SK-N-SH (cell line): ENCODE measurements at regions not wholly inside any gene's neighbourhood (a gene's known extent, or its start where the extent isn't known, plus 50 kb on each side); places are given as distances from the start of the nearest gene placed in this dataset.

ENCODE experiments used
- CTCF ChIA-PET: fragments of 300-600, 350-600 bp; formaldehyde crosslinking; extraction: SDS; loops from one replicate; lab custom pipeline; 2021; lab: Yijun Ruan, JAX
- POLR2A ChIA-PET: fragments of 350-600 bp; sonication (Branson Sonifier 250); formaldehyde crosslinking; extraction: SDS; loops from one replicate; lab custom pipeline; 2020; ENCODE audit warnings: antibody characterized with exemption, inconsistent platforms; lab: Yijun Ruan, JAX
- DNase-seq: peaks from one replicate; pipeline ENCODE4 v3.0.0; 2012
- H2AFZ ChIP-seq: fragments of 200-600 bp; sonication (generic); 2 replicates; pipeline ENCODE4 v1.8.1; 2016; ENCODE audit warnings: antibody characterized with exemption, mild to moderate bottlenecking, low read depth
- H3F3A ChIP-seq: fragments of 200-600 bp; sonication (generic); replicated peaks from 2 replicates; pipeline ENCODE3; 2016; ENCODE audit warnings: antibody characterized with exemption, mild to moderate bottlenecking; ENCODE audit not compliant: insufficient read depth
- H3K27ac ChIP-seq, 2 experiments: fragments of 200-500 bp in 1 of 2; fragments of 200-600 bp in 1 of 2; sonication (Bioruptor generic) in 1 of 2; sonication (generic), shearing (Covaris generic) in 1 of 2; 2 replicates each; pipeline versions ENCODE4 v1.5.1 to v1.6.1; 2014 to 2016; ENCODE audit warnings: low read depth in 2 of 2, inconsistent platforms in 1 of 2, low read length in 1 of 2, mild to moderate bottlenecking in 1 of 2, mixed read lengths in 1 of 2
- H3K27me3 ChIP-seq: fragments of 200-600 bp; sonication (generic), shearing (Covaris generic); 2 replicates; pipeline ENCODE4 v1.6.1; 2016; ENCODE audit warnings: mixed run types; ENCODE audit not compliant: insufficient read depth
- H3K36me3 ChIP-seq, 2 experiments: fragments of 200-500 bp in 1 of 2; fragments of 200-600 bp in 1 of 2; sonication (Bioruptor generic) in 1 of 2; sonication (generic) in 1 of 2; replicated peaks in 1 of 2; 2 replicates each; pipeline versions ENCODE3 to v1.5.1; 2014 to 2016; ENCODE audit warnings: low read length in 1 of 2, mild to moderate bottlenecking in 1 of 2; ENCODE audit not compliant: insufficient read depth in 2 of 2, control insufficient read depth in 1 of 2
- H3K4me1 ChIP-seq, 2 experiments: fragments of 200-500 bp in 1 of 2; fragments of 200-600 bp in 1 of 2; sonication (Bioruptor generic) in 1 of 2; sonication (generic), shearing (Covaris generic) in 1 of 2; 2 replicates each; pipeline versions ENCODE4 v1.5.1 to v1.6.1; 2014 to 2016; ENCODE audit warnings: low read depth in 1 of 2, low read length in 1 of 2, mixed run types in 1 of 2; ENCODE audit not compliant: insufficient read depth in 2 of 2, control insufficient read depth in 1 of 2
- H3K4me2 ChIP-seq: fragments of 200-600 bp; sonication (generic), shearing (Covaris generic); 2 replicates; pipeline ENCODE4 v1.6.1; 2017; ENCODE audit warnings: mixed run types
- H3K4me3 ChIP-seq, 2 experiments: fragments of 200-500 bp in 1 of 2; fragments of 200-600 bp in 1 of 2; sonication (Bioruptor generic) in 1 of 2; sonication (generic), shearing (Covaris generic) in 1 of 2; 2 replicates each; pipeline versions ENCODE4 v1.5.1 to v1.8.1; 2014 to 2016; ENCODE audit warnings: low read depth in 2 of 2, inconsistent platforms in 1 of 2, low read length in 1 of 2, mild to moderate bottlenecking in 1 of 2, mixed read lengths in 1 of 2, moderate library complexity in 1 of 2
- H3K79me2 ChIP-seq: fragments of 200-600 bp; sonication (generic); 2 replicates; pipeline ENCODE4 v1.8.1; 2017; ENCODE audit warnings: mild to moderate bottlenecking; ENCODE audit not compliant: insufficient read depth
- H3K9ac ChIP-seq: fragments of 200-600 bp; sonication (generic); 2 replicates; pipeline ENCODE4 v1.6.1; 2017; ENCODE audit warnings: mixed run types
- H3K9me2 ChIP-seq: fragments of 200-600 bp; sonication (generic); 2 replicates; pipeline ENCODE4 v1.6.1; 2017; ENCODE audit warnings: mixed run types
- H3K9me3 ChIP-seq: fragments of 200-600 bp; sonication (generic); 2 replicates; pipeline ENCODE4 v1.6.1; 2017; ENCODE audit warnings: mixed run types, mild to moderate bottlenecking, moderate library complexity
- H4K20me1 ChIP-seq: fragments of 200-600 bp; sonication (generic); 2 replicates; pipeline ENCODE4 v1.6.1; 2017; ENCODE audit warnings: mild to moderate bottlenecking, mixed run types; ENCODE audit not compliant: insufficient read depth
- CHD2 ChIP-seq: fragments of 150-350 bp; IDR thresholded peaks from 2 replicates; pipeline ENCODE4 v1.6.1; 2018; ENCODE audit warnings: low read length; ENCODE audit not compliant: partially characterized antibody
- FOXJ3 ChIP-seq: sonication (generic); formaldehyde crosslinking; IDR thresholded peaks from 2 replicates; pipeline ENCODE4 v1.5.1; 2020; ENCODE audit warnings: mild to moderate bottlenecking, missing genetic modification reagents
- GABPA ChIP-seq: IDR thresholded peaks from 2 replicates; pipeline ENCODE4 v1.4.0; 2012; ENCODE audit warnings: low read depth, mild to moderate bottlenecking
- MEF2A ChIP-seq: IDR thresholded peaks from 2 replicates; pipeline ENCODE4 v1.4.0; 2012; ENCODE audit warnings: low read depth, borderline replicate concordance
- MXI1 ChIP-seq: IDR thresholded peaks from 2 replicates; pipeline ENCODE4 v1.6.1; 2012; ENCODE audit warnings: mild to moderate bottlenecking, low read depth, low read length, improper control_type of control experiment
- RCOR1 ChIP-seq: fragments of 150-350 bp; IDR thresholded peaks from 2 replicates; pipeline ENCODE4 v1.6.1; 2017; ENCODE audit warnings: antibody characterized with exemption, low read length
- RFX5 ChIP-seq: IDR thresholded peaks from 2 replicates; pipeline ENCODE4 v1.6.1; 2012; ENCODE audit warnings: mild to moderate bottlenecking, improper control_type of control experiment, low read length
- RXRA ChIP-seq: IDR thresholded peaks from 2 replicates; pipeline ENCODE4 v1.4.0; 2012; ENCODE audit warnings: low read depth, mild to moderate bottlenecking, borderline replicate concordance
- SIN3A ChIP-seq: IDR thresholded peaks from 2 replicates; pipeline ENCODE4 v1.6.1; 2012; ENCODE audit warnings: low read depth, mild to moderate bottlenecking, low read length, moderate library complexity, borderline replicate concordance
- SMC3 ChIP-seq: IDR thresholded peaks from 2 replicates; pipeline ENCODE4 v1.6.1; 2012; ENCODE audit warnings: low read depth, low read length, improper control_type of control experiment
- TCF12 ChIP-seq: IDR thresholded peaks from 2 replicates; pipeline ENCODE4 v1.4.0; 2012
- YY1 ChIP-seq: IDR thresholded peaks from 2 replicates; pipeline ENCODE4 v1.4.0; 2012; ENCODE audit warnings: low read depth, mild to moderate bottlenecking
- WGBS: methylation state at CpG from one replicate; pipeline ENCODE4 v1.1.6; 2017; ENCODE audit warnings: low lambda C conversion rate; 5-methylcytosine and 5-hydroxymethylcytosine counted together
- TF ChIP-seq, protein P1 (sequence below): fragments of 150-350 bp; IDR thresholded peaks from 2 replicates; pipeline ENCODE4 v1.6.1; 2017; ENCODE audit warnings: antibody characterized with exemption, low read length, low read depth, borderline replicate concordance
- TF ChIP-seq, protein P2 (sequence below): fragments of 150-350 bp; IDR thresholded peaks from 2 replicates; pipeline ENCODE4 v1.6.1; 2016; ENCODE audit warnings: mild to moderate bottlenecking, low read depth, low read length
- TF ChIP-seq, protein P3 (sequence below): fragments of 200-600 bp; sonication (generic); IDR thresholded peaks from 2 replicates; pipeline ENCODE4 v1.6.1; 2017; ENCODE audit warnings: antibody characterized with exemption, mild to moderate bottlenecking, moderate library complexity
- TF ChIP-seq, protein P4 (sequence below): IDR thresholded peaks from 2 replicates; pipeline ENCODE4; 2012

DNA sequence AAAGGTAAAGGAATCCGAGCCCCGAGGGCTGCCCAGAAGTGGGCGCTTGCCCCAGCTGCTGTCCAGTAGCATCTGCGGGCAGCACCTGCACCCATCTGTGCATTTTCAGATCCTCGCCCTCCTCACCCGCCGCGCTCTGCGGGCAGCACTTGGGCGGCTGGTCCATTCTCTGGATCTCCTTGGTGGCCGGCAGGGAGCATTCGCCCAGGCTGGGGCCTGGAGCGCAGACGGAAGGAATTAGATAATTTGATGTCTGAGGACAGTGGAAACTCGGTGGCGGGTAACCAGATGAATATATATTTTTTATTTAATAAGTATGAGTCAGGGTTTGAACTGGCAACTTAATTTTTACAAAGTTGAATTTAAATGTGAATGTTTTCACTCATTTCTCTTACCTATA lies 88.5 kb downstream of the NPIPB11 start:
- POLR2A ChIA-PET = no interaction called here
- no peak overlapping the region for H3K27ac ChIP-seq
- H3K9ac ChIP-seq = no peak overlapping the region
- TF ChIP-seq RFX5 (no peak), YY1 (no peak), GABPA (no peak), RCOR1 (no peak), SIN3A (no peak), MXI1 (no peak), MEF2A (no peak), TCF12 (no peak), RXRA (no peak), CHD2 (no peak), FOXJ3 (CRISPR knock-in tag) (no peak), SMC3 (no peak)
- TF ChIP-seq, protein P1, sequence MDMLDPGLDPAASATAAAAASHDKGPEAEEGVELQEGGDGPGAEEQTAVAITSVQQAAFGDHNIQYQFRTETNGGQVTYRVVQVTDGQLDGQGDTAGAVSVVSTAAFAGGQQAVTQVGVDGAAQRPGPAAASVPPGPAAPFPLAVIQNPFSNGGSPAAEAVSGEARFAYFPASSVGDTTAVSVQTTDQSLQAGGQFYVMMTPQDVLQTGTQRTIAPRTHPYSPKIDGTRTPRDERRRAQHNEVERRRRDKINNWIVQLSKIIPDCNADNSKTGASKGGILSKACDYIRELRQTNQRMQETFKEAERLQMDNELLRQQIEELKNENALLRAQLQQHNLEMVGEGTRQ = no peak
- TF ChIP-seq, protein P2, sequence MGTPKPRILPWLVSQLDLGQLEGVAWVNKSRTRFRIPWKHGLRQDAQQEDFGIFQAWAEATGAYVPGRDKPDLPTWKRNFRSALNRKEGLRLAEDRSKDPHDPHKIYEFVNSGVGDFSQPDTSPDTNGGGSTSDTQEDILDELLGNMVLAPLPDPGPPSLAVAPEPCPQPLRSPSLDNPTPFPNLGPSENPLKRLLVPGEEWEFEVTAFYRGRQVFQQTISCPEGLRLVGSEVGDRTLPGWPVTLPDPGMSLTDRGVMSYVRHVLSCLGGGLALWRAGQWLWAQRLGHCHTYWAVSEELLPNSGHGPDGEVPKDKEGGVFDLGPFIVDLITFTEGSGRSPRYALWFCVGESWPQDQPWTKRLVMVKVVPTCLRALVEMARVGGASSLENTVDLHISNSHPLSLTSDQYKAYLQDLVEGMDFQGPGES = no peak
- TF ChIP-seq, protein P3, sequence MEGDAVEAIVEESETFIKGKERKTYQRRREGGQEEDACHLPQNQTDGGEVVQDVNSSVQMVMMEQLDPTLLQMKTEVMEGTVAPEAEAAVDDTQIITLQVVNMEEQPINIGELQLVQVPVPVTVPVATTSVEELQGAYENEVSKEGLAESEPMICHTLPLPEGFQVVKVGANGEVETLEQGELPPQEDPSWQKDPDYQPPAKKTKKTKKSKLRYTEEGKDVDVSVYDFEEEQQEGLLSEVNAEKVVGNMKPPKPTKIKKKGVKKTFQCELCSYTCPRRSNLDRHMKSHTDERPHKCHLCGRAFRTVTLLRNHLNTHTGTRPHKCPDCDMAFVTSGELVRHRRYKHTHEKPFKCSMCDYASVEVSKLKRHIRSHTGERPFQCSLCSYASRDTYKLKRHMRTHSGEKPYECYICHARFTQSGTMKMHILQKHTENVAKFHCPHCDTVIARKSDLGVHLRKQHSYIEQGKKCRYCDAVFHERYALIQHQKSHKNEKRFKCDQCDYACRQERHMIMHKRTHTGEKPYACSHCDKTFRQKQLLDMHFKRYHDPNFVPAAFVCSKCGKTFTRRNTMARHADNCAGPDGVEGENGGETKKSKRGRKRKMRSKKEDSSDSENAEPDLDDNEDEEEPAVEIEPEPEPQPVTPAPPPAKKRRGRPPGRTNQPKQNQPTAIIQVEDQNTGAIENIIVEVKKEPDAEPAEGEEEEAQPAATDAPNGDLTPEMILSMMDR = no peak
- TF ChIP-seq, protein P4, sequence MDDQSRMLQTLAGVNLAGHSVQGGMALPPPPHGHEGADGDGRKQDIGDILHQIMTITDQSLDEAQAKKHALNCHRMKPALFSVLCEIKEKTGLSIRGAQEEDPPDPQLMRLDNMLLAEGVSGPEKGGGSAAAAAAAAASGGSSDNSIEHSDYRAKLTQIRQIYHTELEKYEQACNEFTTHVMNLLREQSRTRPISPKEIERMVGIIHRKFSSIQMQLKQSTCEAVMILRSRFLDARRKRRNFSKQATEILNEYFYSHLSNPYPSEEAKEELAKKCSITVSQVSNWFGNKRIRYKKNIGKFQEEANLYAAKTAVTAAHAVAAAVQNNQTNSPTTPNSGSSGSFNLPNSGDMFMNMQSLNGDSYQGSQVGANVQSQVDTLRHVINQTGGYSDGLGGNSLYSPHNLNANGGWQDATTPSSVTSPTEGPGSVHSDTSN = no peak
- no peak for DNase-seq
- H4K20me1 ChIP-seq = no peaks in the 10 kb centered on the region
- H3F3A ChIP-seq = no peaks in the 10 kb centered on the region
- H3K27me3 ChIP-seq = no peaks in the 10 kb centered on the region
- no peak overlapping the region for H3K4me3 ChIP-seq
- H3K4me2 ChIP-seq = no peak overlapping the region
- peaks cover 0 to 11% of the 10 kb centered on the region in 2 experiments; a peak in 1 of 4 replicates for H3K4me1 ChIP-seq
- H3K79me2 ChIP-seq = no peaks in the 10 kb centered on the region
- no peak overlapping the region for H2AFZ ChIP-seq
- H3K9me3 ChIP-seq = no peaks in the 10 kb centered on the region
- 84% methylated on average over 16 of the region's 16 CpGs for WGBS
- no peaks in the 10 kb centered on the region for H3K36me3 ChIP-seq
- CTCF ChIA-PET = no interaction called here
- no peaks in the 10 kb centered on the region for H3K9me2 ChIP-seq
